Bronchial epithelial cell (primary cell): ENCODE measurements at regions not wholly inside any gene's neighbourhood (a gene's known extent, or its start where the extent isn't known, plus 50 kb on each side); places are given as distances from the start of the nearest gene placed in this dataset.

ENCODE experiments used
- DNase-seq: peaks from one replicate; pipeline ENCODE4 v3.0.0-alpha.2; 2010; ENCODE audit warnings: low read depth
- FAIRE-seq: peaks from 2 replicates; lab custom pipeline; 2011; peaks lifted over from hg19 to GRCh38; lab: Jason Lieb, UNC
- H3K27me3 ChIP-seq: 2 replicates; pipeline ENCODE4 v1.5.1; 2011; ENCODE audit warnings: low read length; ENCODE audit not compliant: control insufficient read depth, insufficient read depth
- H3K36me3 ChIP-seq: 2 replicates; pipeline ENCODE4 v1.5.1; 2011; ENCODE audit warnings: low read length; ENCODE audit not compliant: control insufficient read depth, insufficient read depth
- H3K4me3 ChIP-seq: 2 replicates; pipeline ENCODE4 v1.5.1; 2011; ENCODE audit warnings: mild to moderate bottlenecking, low read depth, low read length, control low read depth
- TF ChIP-seq, protein P1 (sequence below): IDR thresholded peaks from 2 replicates; pipeline ENCODE4 v1.5.1; 2011; ENCODE audit warnings: mild to moderate bottlenecking, moderate library complexity, low read length, control low read depth, inconsistent platforms; ENCODE audit not compliant: insufficient read depth, severe bottlenecking

DNA sequence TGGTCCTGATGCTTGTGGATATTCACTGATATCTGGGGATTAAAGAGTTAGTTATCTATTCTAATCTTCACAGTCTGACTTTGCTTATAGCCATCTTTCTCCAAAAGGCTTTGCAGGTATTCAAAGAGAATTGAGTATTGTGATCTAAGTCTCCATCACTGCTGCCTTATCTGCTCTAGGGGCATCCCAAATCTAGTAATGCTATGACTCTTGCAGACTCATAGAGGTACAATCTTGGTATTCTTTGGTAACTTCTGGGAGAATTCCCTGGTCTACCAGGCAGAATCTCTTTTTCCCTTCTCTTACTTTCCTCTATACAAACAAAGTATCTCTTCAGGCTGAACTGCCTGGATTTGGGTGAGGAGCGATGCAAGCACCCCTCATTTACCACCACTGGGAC lies 746.3 kb downstream of the JRKL start:
- DNase-seq (no peak), FAIRE-seq (no peak)
- H3K36me3 ChIP-seq = no peaks in the 10 kb centered on the region
- no peaks in the 10 kb centered on the region for H3K27me3 ChIP-seq
- TF ChIP-seq, protein P1, sequence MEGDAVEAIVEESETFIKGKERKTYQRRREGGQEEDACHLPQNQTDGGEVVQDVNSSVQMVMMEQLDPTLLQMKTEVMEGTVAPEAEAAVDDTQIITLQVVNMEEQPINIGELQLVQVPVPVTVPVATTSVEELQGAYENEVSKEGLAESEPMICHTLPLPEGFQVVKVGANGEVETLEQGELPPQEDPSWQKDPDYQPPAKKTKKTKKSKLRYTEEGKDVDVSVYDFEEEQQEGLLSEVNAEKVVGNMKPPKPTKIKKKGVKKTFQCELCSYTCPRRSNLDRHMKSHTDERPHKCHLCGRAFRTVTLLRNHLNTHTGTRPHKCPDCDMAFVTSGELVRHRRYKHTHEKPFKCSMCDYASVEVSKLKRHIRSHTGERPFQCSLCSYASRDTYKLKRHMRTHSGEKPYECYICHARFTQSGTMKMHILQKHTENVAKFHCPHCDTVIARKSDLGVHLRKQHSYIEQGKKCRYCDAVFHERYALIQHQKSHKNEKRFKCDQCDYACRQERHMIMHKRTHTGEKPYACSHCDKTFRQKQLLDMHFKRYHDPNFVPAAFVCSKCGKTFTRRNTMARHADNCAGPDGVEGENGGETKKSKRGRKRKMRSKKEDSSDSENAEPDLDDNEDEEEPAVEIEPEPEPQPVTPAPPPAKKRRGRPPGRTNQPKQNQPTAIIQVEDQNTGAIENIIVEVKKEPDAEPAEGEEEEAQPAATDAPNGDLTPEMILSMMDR = no peak
- no peak overlapping the region for H3K4me3 ChIP-seq

DNA sequence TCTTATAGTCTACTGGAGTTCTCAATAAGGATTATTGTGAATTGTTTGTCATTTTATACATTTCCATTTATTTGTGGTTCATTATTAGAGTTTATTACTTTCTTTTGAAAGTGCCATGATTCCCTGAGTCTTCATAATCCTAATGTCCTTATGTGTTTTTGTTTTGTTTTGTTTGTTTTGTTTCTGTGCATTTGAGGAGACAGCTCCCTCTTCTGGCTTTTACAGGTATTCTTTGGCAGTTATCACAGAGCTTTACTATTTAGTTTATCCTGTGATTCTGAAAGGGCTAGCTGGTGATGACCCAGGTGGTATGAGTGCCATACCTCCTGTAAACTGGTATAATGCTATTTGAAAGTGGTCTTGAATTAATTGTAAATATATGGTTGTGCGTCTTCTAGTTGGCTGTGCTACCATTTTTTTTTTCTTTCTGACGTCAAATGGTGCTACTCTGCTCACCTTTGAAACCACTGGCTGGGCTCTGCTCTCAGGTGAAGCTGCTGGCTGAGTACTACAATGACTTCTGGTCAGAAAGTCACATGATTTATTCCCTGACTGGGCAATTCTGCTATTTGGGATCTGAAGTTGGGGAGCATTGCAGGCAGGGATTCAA lies 751.2 kb downstream of the JRKL start:
- Histone ChIP-seq H3K4me3 (no peak overlapping the region), H3K27me3 (no peaks in the 10 kb centered on the region), H3K36me3 (no peaks in the 10 kb centered on the region)
- TF ChIP-seq, protein P1 = peak; percentile 58
- no peak for FAIRE-seq
- peak; percentile 38 for DNase-seq

- H3K4me3 ChIP-seq = no peak overlapping the region
- H3K36me3 ChIP-seq = no peaks in the 10 kb centered on the region
- H3K27me3 ChIP-seq = no peaks in the 10 kb centered on the region
- FAIRE-seq = no peak
- TF ChIP-seq, protein P1 = no peak
- no peak for DNase-seq
These were observed 753.6 kb downstream of the JRKL start for GRCh38 chr11:97143463-97143862.

DNA sequence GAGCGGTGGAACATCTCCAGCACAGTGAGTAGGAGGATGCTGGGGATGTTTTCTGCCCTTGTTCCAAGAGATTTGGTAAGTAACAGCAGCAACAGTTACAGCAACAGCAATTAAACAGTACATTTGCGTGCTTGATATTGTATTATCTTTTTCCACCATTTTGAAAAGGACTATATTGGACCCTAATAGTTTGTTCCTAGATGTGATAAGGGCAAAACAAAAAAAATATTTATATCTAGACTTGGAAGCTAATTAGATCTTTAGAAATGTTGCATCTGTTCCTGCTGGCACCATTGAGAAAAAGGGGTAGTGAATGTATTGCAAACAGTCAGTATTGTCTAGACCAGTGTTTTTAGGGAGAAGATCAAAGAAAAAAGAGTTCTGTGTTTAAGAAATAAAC lies 759.9 kb downstream of the JRKL start:
- DNase-seq (no peak), FAIRE-seq (no peak)
- no peaks in the 10 kb centered on the region for H3K36me3 ChIP-seq
- no peak overlapping the region for H3K4me3 ChIP-seq
- no peaks in the 10 kb centered on the region for H3K27me3 ChIP-seq
- TF ChIP-seq, protein P1 = no peak

DNA sequence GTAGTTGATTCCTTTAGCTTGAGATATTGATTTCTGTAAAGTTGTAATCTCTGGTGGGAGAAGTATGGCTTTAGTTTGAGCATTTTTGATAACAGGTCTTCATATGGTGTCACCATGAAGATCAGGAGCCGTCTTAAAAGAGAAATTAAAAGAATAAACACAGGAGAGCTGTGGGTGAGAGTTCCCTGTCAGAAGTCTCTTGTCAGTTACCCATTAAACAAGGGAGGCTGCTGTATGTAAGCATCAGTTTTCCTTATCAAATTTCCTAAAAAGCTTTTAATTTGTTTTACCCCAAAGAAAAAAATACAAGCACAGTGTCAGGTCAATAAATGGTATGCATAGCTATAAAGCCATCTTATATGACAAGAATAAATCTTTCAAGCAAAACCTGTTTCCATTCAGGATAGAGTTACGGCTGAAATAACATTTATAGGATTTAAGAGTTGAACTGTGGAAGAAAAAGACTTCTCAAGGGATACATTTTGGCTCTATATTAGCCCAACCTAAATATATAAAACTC lies 767.5 kb downstream of the JRKL start:
- DNase-seq = no peak
- Histone ChIP-seq H3K27me3 (no peaks in the 10 kb centered on the region), H3K4me3 (no peak overlapping the region), H3K36me3 (no peaks in the 10 kb centered on the region)
- no peak for FAIRE-seq
- TF ChIP-seq, protein P1 = no peak

DNA sequence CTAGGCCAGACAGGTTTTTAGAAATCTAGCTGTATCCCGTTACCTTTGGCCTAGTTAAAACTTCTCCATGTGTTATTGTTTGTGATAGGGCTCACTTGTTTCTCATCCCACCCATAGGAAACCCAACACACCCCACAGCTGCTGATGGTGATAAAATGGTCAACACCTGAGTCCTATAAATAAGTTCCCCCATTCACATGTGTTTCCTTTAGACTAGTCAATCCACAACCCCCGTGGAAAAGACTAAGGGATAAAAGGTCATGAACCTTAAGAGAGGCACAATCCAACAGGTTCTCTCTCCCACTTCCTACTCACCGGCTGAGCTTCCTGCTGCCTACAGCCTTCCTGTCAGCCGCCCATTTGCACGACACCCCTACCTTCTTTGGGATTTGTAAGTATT lies 768.4 kb downstream of the JRKL start:
- H3K27me3 ChIP-seq = no peaks in the 10 kb centered on the region
- FAIRE-seq (no peak), DNase-seq (no peak)
- TF ChIP-seq, protein P1 = no peak
- no peak overlapping the region for H3K4me3 ChIP-seq
- no peaks in the 10 kb centered on the region for H3K36me3 ChIP-seq
